ENCODE measurements at regions not wholly inside any gene's neighbourhood (a gene's known extent, or its start where the extent isn't known, plus 50 kb on each side); places are given as distances from the start of the nearest gene placed in this dataset.

DNA sequence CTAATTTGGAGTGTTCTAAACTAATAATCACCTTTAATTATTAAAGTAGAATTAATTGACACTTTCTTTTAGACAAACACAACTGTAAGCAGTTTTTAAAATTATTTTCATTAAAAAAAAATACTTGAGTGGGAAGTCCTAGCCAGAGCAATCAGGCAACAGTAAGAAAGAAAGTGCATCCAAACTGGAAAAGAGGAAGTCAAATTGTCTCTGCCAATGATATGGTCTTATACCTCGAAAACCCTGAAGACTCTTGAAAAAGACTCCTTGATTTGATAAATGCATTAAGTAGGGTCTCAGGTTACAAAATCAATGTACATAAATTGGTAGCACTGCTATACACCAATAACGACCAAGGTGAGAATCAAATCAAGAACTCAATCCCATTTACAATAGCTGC lies 83.0 kb upstream of the GADD45A start (continued):
- TF ChIP-seq, protein P1, sequence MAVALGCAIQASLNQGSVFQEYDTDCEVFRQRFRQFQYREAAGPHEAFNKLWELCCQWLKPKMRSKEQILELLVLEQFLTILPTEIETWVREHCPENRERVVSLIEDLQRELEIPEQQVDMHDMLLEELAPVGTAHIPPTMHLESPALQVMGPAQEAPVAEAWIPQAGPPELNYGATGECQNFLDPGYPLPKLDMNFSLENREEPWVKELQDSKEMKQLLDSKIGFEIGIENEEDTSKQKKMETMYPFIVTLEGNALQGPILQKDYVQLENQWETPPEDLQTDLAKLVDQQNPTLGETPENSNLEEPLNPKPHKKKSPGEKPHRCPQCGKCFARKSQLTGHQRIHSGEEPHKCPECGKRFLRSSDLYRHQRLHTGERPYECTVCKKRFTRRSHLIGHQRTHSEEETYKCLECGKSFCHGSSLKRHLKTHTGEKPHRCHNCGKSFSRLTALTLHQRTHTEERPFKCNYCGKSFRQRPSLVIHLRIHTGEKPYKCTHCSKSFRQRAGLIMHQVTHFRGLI (tag by site-specific recombination; IDR thresholded peaks at IDR 0.05): no peak
- no peak for TF ChIP-seq ZNF626 (tag by site-specific recombination; IDR thresholded peaks at IDR 0.05)

DNA sequence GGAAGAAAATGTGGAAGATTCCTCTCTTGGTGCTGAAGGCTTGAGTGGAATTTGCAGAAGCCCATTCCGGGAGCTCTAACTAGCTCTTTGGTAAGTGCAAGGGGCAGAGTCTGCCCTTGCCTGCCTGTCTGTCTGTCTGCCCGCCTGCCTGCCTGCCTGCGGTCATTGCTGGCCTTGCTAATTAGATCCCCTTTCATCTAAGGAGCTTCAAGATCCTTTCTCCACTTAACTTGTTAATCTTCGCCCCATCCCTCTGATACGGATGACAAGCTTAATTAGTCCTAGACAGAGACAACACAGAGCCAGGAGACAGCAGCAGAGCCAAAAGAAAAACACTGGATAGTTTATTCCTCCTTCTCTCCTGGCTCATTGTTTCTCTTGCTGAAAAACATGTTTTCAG lies 80.2 kb upstream of the GADD45A start:
- POLR2A ChIA-PET: interaction anchor here (1.2 kb wide), 1 partner anchor 42 kb away, joined by 3 read pairs; no protein-coding TSS in a partner anchor

DNA sequence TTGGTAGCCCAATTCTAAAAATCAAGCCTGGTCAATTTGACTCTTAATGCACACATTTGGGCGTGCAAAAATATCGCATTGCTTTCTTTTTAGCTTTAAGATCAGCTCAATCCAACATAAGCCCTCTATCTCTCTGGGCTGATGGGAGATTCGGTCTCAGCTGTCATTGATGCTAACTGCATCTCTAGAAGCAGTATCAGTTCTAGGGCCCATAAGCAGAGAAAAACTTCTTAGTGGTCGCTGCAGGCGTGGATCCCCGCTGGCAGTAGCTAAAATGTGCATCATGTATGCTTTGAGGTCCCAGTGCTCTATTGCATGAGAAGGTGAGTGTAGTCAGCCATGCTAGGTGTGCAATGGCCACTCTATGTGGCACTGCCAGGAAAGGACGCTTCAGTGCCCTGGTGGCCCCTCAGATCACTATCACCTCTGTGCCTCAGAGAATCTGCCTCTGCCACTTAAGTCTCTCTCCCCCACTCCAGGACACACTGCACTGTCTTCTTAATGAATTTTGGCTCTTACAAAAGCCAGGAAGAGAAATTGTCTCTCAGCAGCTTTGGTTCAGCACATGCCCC lies 79.7 kb upstream of the GADD45A start:
- Histone ChIP-seq H3K27ac (ENCODE audit: extremely low read depth, low read depth, low read length) (no peak overlapping the region), H3K4me3 (ENCODE audit: low read depth, low read length) (no peak overlapping the region), H3K36me3 (ENCODE audit: control insufficient read depth in 2 of 2, insufficient read depth in 1 of 2, low read length in 2 of 2) (no peaks in the 10 kb centered on the region), H3K4me1 (ENCODE audit: control insufficient read depth, insufficient read depth, low read length) (no peaks in the 10 kb centered on the region), H3K9me3 (ENCODE audit: control insufficient read depth, insufficient read depth, low read depth, low read length) (no peaks in the 10 kb centered on the region)
- TF ChIP-seq KLF1 (tag by site-specific recombination; IDR thresholded peaks at IDR 0.05) (no peak), ZSCAN16 (tag by site-specific recombination; IDR thresholded peaks at IDR 0.05) (no peak), CTCF (tag by site-specific recombination; IDR thresholded peaks at IDR 0.05) (no peak), ZNF19 (tag by site-specific recombination; IDR thresholded peaks at IDR 0.05; ENCODE audit: low read depth) (no peak), MEIS1 (CRISPR knock-in tag; IDR thresholded peaks at IDR 0.05; ENCODE audit: borderline replicate concordance) (no peak), ZNF624 (tag by site-specific recombination; IDR thresholded peaks at IDR 0.05) (no peak), SALL2 (tag by site-specific recombination; IDR thresholded peaks at IDR 0.05; ENCODE audit: borderline replicate concordance) (no peak), ZNF350 (tag by site-specific recombination; IDR thresholded peaks at IDR 0.05) (no peak)
- ChIA-PET CTCF (interaction anchor here (0.7 to 1.1 kb wide), 2 partner anchors 44 to 155 kb away, joined by 3 to 6 read pairs; no protein-coding TSS in a partner anchor), POLR2A (interaction anchor here (1.2 kb wide), 1 partner anchor 41 kb away, joined by 3 read pairs; no protein-coding TSS in a partner anchor)

More for the DNA sequence above, 80.2 kb upstream of the GADD45A start:
- Histone ChIP-seq H3K4me1 (ENCODE audit: control insufficient read depth, insufficient read depth, low read length) (no peaks in the 10 kb centered on the region), H3K9me3 (ENCODE audit: control insufficient read depth, insufficient read depth, low read depth, low read length) (no peaks in the 10 kb centered on the region), H3K27ac (ENCODE audit: extremely low read depth, low read depth, low read length) (no peak overlapping the region), H3K36me3 (ENCODE audit: control insufficient read depth in 2 of 2, insufficient read depth in 1 of 2, low read length in 2 of 2) (no peaks in the 10 kb centered on the region), H3K4me3 (ENCODE audit: low read depth, low read length) (no peak overlapping the region)
- no peak for TF ChIP-seq ZNF664 (tag by site-specific recombination; IDR thresholded peaks at IDR 0.05)
- TF ChIP-seq ZNF600 (tag by site-specific recombination; IDR thresholded peaks at IDR 0.05): no peak
- TF ChIP-seq ZNF426 (tag by site-specific recombination; IDR thresholded peaks at IDR 0.05): no peak
- TF ChIP-seq, protein P2, sequence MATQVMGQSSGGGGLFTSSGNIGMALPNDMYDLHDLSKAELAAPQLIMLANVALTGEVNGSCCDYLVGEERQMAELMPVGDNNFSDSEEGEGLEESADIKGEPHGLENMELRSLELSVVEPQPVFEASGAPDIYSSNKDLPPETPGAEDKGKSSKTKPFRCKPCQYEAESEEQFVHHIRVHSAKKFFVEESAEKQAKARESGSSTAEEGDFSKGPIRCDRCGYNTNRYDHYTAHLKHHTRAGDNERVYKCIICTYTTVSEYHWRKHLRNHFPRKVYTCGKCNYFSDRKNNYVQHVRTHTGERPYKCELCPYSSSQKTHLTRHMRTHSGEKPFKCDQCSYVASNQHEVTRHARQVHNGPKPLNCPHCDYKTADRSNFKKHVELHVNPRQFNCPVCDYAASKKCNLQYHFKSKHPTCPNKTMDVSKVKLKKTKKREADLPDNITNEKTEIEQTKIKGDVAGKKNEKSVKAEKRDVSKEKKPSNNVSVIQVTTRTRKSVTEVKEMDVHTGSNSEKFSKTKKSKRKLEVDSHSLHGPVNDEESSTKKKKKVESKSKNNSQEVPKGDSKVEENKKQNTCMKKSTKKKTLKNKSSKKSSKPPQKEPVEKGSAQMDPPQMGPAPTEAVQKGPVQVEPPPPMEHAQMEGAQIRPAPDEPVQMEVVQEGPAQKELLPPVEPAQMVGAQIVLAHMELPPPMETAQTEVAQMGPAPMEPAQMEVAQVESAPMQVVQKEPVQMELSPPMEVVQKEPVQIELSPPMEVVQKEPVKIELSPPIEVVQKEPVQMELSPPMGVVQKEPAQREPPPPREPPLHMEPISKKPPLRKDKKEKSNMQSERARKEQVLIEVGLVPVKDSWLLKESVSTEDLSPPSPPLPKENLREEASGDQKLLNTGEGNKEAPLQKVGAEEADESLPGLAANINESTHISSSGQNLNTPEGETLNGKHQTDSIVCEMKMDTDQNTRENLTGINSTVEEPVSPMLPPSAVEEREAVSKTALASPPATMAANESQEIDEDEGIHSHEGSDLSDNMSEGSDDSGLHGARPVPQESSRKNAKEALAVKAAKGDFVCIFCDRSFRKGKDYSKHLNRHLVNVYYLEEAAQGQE (tag by site-specific recombination; IDR thresholded peaks at IDR 0.05): no peak
- TF ChIP-seq ZNF530 (tag by site-specific recombination; IDR thresholded peaks at IDR 0.05; ENCODE audit: low read depth): no peak
- TF ChIP-seq ZNF146 (tag by site-specific recombination; IDR thresholded peaks at IDR 0.05): no peak
- no peak for TF ChIP-seq ZNF777 (tag by site-specific recombination; IDR thresholded peaks at IDR 0.05; ENCODE audit: borderline replicate concordance)
- TF ChIP-seq, protein P3, sequence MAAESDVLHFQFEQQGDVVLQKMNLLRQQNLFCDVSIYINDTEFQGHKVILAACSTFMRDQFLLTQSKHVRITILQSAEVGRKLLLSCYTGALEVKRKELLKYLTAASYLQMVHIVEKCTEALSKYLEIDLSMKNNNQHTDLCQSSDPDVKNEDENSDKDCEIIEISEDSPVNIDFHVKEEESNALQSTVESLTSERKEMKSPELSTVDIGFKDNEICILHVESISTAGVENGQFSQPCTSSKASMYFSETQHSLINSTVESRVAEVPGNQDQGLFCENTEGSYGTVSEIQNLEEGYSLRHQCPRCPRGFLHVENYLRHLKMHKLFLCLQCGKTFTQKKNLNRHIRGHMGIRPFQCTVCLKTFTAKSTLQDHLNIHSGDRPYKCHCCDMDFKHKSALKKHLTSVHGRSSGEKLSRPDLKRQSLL (tag by site-specific recombination; IDR thresholded peaks at IDR 0.05): no peak
- TF ChIP-seq ZNF112 (tag by site-specific recombination; IDR thresholded peaks at IDR 0.05): no peak
- CTCF ChIA-PET: interaction anchor here (1.1 kb wide), 1 partner anchor 43 kb away, joined by 6 read pairs; no protein-coding TSS in a partner anchor

Data from HEK293 (cell line).